Endothelial cell of umbilical vein (primary cell): ENCODE measurements at regions not wholly inside any gene's neighbourhood (a gene's known extent, or its start where the extent isn't known, plus 50 kb on each side); places are given as distances from the start of the nearest gene placed in this dataset.

Experiments used
- EZH2 ChIP-seq: IDR thresholded peaks from 2 replicates; pipeline ENCODE4 v1.6.1; 2012; ENCODE audit warnings: borderline replicate concordance, low read depth, mild to moderate bottlenecking, moderate library complexity, low read length, inconsistent platforms; ENCODE audit not compliant: severe bottlenecking
- POLR2A ChIP-seq: IDR thresholded peaks from 2 replicates; pipeline ENCODE4 v1.6.1; 2012; ENCODE audit warnings: low read depth, mild to moderate bottlenecking, control low read depth, low read length
- POLR2AphosphoS5 ChIP-seq: IDR thresholded peaks from 2 replicates; pipeline ENCODE4 v1.6.1; 2012; ENCODE audit warnings: low read depth, mild to moderate bottlenecking, control low read depth, low read length, moderate library complexity; ENCODE audit not compliant: insufficient read depth
- TF ChIP-seq, protein P1 (sequence below), 2 donors: IDR thresholded peaks; 1 replicate in 1 of 2; 2 replicates in 1 of 2; pipeline ENCODE4 v1.5.1; 2011; ENCODE audit warnings: low read length in 2 of 2, mild to moderate bottlenecking in 2 of 2, moderate library complexity in 2 of 2, control low read depth in 1 of 2, inconsistent platforms in 1 of 2, low read depth in 1 of 2; ENCODE audit not compliant: insufficient read depth in 1 of 2; ENCODE audit errors: extremely low read depth in 1 of 2
- TF ChIP-seq, protein P2 (sequence below): IDR thresholded peaks from 2 replicates; pipeline ENCODE4 v1.6.1; 2011; ENCODE audit not compliant: insufficient read depth, insufficient read length

DNA sequence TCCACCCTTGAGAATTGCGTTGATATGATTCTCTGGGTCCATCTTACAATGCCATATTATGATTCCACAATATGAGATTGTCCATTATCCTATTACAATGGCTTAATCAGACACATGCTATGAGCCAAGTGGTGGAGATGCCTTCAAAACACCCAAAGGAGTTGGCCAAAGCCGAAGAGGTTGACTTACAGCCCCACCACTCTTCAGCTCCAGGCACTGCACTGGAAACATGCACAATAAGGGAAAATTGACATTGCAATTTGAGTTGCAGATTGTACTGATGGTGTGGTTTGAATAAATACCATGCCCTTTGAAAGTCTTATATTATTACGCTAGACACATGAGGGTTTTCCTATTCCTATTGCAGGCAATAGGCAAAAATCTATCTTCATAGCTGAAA, 75.4 kb upstream of the TNFSF11 start:
- TF ChIP-seq, protein P1, sequence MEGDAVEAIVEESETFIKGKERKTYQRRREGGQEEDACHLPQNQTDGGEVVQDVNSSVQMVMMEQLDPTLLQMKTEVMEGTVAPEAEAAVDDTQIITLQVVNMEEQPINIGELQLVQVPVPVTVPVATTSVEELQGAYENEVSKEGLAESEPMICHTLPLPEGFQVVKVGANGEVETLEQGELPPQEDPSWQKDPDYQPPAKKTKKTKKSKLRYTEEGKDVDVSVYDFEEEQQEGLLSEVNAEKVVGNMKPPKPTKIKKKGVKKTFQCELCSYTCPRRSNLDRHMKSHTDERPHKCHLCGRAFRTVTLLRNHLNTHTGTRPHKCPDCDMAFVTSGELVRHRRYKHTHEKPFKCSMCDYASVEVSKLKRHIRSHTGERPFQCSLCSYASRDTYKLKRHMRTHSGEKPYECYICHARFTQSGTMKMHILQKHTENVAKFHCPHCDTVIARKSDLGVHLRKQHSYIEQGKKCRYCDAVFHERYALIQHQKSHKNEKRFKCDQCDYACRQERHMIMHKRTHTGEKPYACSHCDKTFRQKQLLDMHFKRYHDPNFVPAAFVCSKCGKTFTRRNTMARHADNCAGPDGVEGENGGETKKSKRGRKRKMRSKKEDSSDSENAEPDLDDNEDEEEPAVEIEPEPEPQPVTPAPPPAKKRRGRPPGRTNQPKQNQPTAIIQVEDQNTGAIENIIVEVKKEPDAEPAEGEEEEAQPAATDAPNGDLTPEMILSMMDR (IDR thresholded peaks at IDR 0.05; ENCODE audit: extremely low read depth in 1 of 2, insufficient read depth in 1 of 2, low read depth in 1 of 2, low read length in 2 of 2), result no peak
- TF ChIP-seq EZH2, result no peak
- no peak for TF ChIP-seq POLR2A
- TF ChIP-seq, protein P2, sequence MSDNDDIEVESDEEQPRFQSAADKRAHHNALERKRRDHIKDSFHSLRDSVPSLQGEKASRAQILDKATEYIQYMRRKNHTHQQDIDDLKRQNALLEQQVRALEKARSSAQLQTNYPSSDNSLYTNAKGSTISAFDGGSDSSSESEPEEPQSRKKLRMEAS, result no peak
- TF ChIP-seq POLR2AphosphoS5, result no peak
